ENCODE measurements at regions not wholly inside any gene's neighbourhood (a gene's known extent, or its start where the extent isn't known, plus 50 kb on each side); places are given as distances from the start of the nearest gene placed in this dataset.

DNA sequence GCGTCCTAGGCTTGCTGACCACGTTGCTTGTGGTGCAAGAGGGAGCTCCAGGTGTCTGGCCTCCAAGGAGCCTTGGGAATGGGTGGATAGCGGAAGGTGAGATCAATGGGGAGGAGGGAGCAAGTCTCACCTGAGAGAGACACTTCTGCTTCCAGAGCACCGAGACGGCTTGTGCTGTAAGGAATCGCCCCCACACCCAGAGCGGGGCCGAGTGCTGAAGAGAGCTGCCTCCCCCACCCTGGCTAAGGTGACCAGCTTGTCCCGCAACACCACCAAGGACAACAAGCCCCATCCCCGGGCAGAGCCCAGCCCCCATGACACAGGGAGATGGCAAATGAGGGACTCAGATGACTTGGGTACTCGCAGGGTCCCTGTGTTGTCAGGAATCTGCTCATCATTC lies 485.6 kb downstream of the NPHP4 start:
- ATAC-seq (no peak), DNase-seq (ENCODE audit: low spot score) (no peak)
- no peaks in the 10 kb centered on the region for H3K4me1 Mint-ChIP-seq
- TF ChIP-seq HMGA2 (CRISPR knock-in tag; IDR thresholded peaks at IDR 0.05): no peak
- H3K27ac Mint-ChIP-seq: no peak overlapping the region
- peaks cover 51% of the 10 kb centered on the region for H3K9me3 Mint-ChIP-seq
- ChIA-PET POLR2A (no interaction called here), CTCF (no interaction called here)
- peaks cover 42% of the 10 kb centered on the region for H3K36me3 Mint-ChIP-seq
- peaks cover 7% of the 10 kb centered on the region; the same call in 1 of the 2 replicates for H3K27me3 Mint-ChIP-seq (ENCODE audit: low read depth)
- H3K4me3 Mint-ChIP-seq: no peak overlapping the region

DNA sequence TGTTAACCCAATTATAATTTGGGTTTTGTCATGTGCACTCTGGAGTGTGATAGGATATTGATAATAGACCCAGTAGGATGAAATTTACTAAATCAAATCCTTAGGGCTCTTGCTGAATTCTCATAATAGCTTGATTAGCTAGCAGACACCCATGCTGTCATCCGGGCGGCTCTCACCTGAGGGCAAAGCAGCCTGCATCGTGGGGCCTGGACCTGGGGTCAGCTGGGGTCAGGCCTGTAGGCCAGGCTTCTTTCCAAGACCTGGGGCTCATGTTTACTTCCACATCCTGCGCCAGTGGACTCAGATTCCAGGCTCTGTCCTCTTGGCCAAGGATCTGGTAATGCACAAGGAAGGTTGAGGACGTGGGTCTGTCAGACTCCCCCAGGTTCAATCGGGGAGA lies 486.3 kb downstream of the NPHP4 start:
- no peak overlapping the region for H3K27ac Mint-ChIP-seq
- H3K4me1 Mint-ChIP-seq: no peaks in the 10 kb centered on the region
- POLR2A ChIA-PET: no interaction called here
- peaks cover 45% of the 10 kb centered on the region for H3K36me3 Mint-ChIP-seq
- CTCF ChIA-PET: no interaction called here
- H3K4me3 Mint-ChIP-seq: no peak overlapping the region
- peaks cover 3% of the 10 kb centered on the region; the same call in 1 of the 2 replicates for H3K27me3 Mint-ChIP-seq (ENCODE audit: low read depth)
- TF ChIP-seq, protein P1, sequence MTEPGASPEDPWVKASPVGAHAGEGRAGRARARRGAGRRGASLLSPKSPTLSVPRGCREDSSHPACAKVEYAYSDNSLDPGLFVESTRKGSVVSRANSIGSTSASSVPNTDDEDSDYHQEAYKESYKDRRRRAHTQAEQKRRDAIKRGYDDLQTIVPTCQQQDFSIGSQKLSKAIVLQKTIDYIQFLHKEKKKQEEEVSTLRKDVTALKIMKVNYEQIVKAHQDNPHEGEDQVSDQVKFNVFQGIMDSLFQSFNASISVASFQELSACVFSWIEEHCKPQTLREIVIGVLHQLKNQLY (CRISPR knock-in tag; IDR thresholded peaks at IDR 0.05): no peak
- no peak for TF ChIP-seq ZNF671 (CRISPR knock-in tag; IDR thresholded peaks at IDR 0.05)
- TF ChIP-seq, protein P2, sequence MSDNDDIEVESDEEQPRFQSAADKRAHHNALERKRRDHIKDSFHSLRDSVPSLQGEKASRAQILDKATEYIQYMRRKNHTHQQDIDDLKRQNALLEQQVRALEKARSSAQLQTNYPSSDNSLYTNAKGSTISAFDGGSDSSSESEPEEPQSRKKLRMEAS (CRISPR knock-in tag; IDR thresholded peaks at IDR 0.05): no peak
- ATAC-seq (no peak), DNase-seq (ENCODE audit: low spot score) (no peak)
- H3K9me3 Mint-ChIP-seq: peaks cover 51% of the 10 kb centered on the region

DNA sequence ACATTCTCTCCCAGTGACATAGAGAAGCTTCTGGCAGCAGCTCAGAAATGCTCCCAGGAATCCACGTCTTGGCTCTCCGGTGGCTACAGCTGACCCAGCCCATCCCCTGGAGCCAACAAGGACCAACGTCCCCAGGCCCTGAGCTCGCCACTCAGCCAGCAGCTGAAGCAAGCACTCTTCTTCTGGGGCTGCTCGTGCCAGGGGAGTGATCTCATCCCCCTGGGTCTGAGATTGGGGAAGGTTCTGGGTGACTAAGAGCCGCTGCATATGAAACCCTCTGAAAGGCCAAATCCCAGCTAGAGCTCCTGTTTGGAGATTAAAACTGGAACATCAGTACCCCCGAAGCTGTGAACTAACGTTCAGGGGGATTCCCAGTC lies 487.9 kb downstream of the NPHP4 start:
- H3K27ac Mint-ChIP-seq: no peak overlapping the region
- ChIA-PET POLR2A (no interaction called here), CTCF (interaction anchor here (1.9 kb wide), 1 partner anchor 10 kb away, joined by 6 read pairs; no protein-coding TSS in a partner anchor)
- H3K9me3 Mint-ChIP-seq: peaks cover 61% of the 10 kb centered on the region
- no peaks in the 10 kb centered on the region for H3K4me1 Mint-ChIP-seq
- no peak overlapping the region for H3K4me3 Mint-ChIP-seq
- ATAC-seq: no peak
- H3K27me3 Mint-ChIP-seq (ENCODE audit: low read depth): no peaks in the 10 kb centered on the region; the same call in none of the 2 replicates
- peaks cover 55% of the 10 kb centered on the region for H3K36me3 Mint-ChIP-seq
- no peak for DNase-seq (ENCODE audit: low spot score)
- TF ChIP-seq, protein P3, sequence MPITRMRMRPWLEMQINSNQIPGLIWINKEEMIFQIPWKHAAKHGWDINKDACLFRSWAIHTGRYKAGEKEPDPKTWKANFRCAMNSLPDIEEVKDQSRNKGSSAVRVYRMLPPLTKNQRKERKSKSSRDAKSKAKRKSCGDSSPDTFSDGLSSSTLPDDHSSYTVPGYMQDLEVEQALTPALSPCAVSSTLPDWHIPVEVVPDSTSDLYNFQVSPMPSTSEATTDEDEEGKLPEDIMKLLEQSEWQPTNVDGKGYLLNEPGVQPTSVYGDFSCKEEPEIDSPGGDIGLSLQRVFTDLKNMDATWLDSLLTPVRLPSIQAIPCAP (CRISPR knock-in tag; IDR thresholded peaks at IDR 0.05): no peak
- TF ChIP-seq, protein P4, sequence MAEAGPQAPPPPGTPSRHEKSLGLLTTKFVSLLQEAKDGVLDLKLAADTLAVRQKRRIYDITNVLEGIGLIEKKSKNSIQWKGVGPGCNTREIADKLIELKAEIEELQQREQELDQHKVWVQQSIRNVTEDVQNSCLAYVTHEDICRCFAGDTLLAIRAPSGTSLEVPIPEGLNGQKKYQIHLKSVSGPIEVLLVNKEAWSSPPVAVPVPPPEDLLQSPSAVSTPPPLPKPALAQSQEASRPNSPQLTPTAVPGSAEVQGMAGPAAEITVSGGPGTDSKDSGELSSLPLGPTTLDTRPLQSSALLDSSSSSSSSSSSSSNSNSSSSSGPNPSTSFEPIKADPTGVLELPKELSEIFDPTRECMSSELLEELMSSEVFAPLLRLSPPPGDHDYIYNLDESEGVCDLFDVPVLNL (CRISPR knock-in tag; IDR thresholded peaks at IDR 0.05; ENCODE audit: borderline replicate concordance, low read depth): no peak
- no peak for TF ChIP-seq IRF2 (CRISPR knock-in tag; IDR thresholded peaks at IDR 0.05; ENCODE audit: borderline replicate concordance, low read depth)
- TF ChIP-seq, protein P5, sequence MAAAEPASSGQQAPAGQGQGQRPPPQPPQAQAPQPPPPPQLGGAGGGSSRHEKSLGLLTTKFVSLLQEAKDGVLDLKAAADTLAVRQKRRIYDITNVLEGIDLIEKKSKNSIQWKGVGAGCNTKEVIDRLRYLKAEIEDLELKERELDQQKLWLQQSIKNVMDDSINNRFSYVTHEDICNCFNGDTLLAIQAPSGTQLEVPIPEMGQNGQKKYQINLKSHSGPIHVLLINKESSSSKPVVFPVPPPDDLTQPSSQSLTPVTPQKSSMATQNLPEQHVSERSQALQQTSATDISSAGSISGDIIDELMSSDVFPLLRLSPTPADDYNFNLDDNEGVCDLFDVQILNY (CRISPR knock-in tag; IDR thresholded peaks at IDR 0.05): no peak
- no peak for TF ChIP-seq NFYB (CRISPR knock-in tag; conservative IDR thresholded peaks at IDR 0.05; ENCODE audit: low read depth)
- TF ChIP-seq, protein P6, sequence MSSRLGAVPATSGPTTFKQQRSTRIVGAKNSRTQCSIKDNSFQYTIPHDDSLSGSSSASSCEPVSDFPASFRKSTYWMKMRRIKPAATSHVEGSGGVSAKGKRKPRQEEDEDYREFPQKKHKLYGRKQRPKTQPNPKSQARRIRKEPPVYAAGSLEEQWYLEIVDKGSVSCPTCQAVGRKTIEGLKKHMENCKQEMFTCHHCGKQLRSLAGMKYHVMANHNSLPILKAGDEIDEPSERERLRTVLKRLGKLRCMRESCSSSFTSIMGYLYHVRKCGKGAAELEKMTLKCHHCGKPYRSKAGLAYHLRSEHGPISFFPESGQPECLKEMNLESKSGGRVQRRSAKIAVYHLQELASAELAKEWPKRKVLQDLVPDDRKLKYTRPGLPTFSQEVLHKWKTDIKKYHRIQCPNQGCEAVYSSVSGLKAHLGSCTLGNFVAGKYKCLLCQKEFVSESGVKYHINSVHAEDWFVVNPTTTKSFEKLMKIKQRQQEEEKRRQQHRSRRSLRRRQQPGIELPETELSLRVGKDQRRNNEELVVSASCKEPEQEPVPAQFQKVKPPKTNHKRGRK (CRISPR knock-in tag; IDR thresholded peaks at IDR 0.05; ENCODE audit: borderline replicate concordance): no peak
- TF ChIP-seq, protein P7, sequence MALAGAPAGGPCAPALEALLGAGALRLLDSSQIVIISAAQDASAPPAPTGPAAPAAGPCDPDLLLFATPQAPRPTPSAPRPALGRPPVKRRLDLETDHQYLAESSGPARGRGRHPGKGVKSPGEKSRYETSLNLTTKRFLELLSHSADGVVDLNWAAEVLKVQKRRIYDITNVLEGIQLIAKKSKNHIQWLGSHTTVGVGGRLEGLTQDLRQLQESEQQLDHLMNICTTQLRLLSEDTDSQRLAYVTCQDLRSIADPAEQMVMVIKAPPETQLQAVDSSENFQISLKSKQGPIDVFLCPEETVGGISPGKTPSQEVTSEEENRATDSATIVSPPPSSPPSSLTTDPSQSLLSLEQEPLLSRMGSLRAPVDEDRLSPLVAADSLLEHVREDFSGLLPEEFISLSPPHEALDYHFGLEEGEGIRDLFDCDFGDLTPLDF (CRISPR knock-in tag; IDR thresholded peaks at IDR 0.05): no peak
- TF ChIP-seq SMAD3 (CRISPR knock-in tag; IDR thresholded peaks at IDR 0.05; ENCODE audit: borderline replicate concordance): no peak
- TF ChIP-seq, protein P8, sequence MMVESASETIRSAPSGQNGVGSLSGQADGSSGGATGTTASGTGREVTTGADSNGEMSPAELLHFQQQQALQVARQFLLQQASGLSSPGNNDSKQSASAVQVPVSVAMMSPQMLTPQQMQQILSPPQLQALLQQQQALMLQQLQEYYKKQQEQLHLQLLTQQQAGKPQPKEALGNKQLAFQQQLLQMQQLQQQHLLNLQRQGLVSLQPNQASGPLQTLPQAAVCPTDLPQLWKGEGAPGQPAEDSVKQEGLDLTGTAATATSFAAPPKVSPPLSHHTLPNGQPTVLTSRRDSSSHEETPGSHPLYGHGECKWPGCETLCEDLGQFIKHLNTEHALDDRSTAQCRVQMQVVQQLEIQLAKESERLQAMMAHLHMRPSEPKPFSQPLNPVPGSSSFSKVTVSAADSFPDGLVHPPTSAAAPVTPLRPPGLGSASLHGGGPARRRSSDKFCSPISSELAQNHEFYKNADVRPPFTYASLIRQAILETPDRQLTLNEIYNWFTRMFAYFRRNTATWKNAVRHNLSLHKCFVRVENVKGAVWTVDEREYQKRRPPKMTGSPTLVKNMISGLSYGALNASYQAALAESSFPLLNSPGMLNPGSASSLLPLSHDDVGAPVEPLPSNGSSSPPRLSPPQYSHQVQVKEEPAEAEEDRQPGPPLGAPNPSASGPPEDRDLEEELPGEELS (CRISPR knock-in tag; IDR thresholded peaks at IDR 0.05): no peak
- TF ChIP-seq, protein P9, sequence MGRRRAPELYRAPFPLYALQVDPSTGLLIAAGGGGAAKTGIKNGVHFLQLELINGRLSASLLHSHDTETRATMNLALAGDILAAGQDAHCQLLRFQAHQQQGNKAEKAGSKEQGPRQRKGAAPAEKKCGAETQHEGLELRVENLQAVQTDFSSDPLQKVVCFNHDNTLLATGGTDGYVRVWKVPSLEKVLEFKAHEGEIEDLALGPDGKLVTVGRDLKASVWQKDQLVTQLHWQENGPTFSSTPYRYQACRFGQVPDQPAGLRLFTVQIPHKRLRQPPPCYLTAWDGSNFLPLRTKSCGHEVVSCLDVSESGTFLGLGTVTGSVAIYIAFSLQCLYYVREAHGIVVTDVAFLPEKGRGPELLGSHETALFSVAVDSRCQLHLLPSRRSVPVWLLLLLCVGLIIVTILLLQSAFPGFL (CRISPR knock-in tag; IDR thresholded peaks at IDR 0.05; ENCODE audit: borderline replicate concordance): no peak
- no peak for TF ChIP-seq OVOL2 (CRISPR knock-in tag; IDR thresholded peaks at IDR 0.05; ENCODE audit: borderline replicate concordance)
- TF ChIP-seq ZNF263 (CRISPR knock-in tag; IDR thresholded peaks at IDR 0.05; ENCODE audit: low read depth): no peak
- TF ChIP-seq HMGA2 (CRISPR knock-in tag; IDR thresholded peaks at IDR 0.05): no peak
- TF ChIP-seq JUN (CRISPR knock-in tag; IDR thresholded peaks at IDR 0.05): no peak
- TF ChIP-seq GRHL2 (CRISPR knock-in tag; IDR thresholded peaks at IDR 0.05; ENCODE audit: insufficient replicate concordance, severe bottlenecking): no peak
- TF ChIP-seq, protein P10, sequence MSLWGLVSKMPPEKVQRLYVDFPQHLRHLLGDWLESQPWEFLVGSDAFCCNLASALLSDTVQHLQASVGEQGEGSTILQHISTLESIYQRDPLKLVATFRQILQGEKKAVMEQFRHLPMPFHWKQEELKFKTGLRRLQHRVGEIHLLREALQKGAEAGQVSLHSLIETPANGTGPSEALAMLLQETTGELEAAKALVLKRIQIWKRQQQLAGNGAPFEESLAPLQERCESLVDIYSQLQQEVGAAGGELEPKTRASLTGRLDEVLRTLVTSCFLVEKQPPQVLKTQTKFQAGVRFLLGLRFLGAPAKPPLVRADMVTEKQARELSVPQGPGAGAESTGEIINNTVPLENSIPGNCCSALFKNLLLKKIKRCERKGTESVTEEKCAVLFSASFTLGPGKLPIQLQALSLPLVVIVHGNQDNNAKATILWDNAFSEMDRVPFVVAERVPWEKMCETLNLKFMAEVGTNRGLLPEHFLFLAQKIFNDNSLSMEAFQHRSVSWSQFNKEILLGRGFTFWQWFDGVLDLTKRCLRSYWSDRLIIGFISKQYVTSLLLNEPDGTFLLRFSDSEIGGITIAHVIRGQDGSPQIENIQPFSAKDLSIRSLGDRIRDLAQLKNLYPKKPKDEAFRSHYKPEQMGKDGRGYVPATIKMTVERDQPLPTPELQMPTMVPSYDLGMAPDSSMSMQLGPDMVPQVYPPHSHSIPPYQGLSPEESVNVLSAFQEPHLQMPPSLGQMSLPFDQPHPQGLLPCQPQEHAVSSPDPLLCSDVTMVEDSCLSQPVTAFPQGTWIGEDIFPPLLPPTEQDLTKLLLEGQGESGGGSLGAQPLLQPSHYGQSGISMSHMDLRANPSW (CRISPR knock-in tag; conservative IDR thresholded peaks at IDR 0.05; ENCODE audit: low read depth): no peak

Data from WTC11 (cell line).